CD1c-positive myeloid dendritic cell (primary cell): ENCODE measurements at regions not wholly inside any gene's neighbourhood (a gene's known extent, or its start where the extent isn't known, plus 50 kb on each side); places are given as distances from the start of the nearest gene placed in this dataset.

Experiments
- DNase-seq: peaks from one replicate; pipeline ENCODE4 v3.0.0-alpha.2; 2016; ENCODE audit errors: extremely low spot score

- no peak for DNase-seq
Observed at GRCh38 chr2:6410313-6410712, 455.4 kb downstream of the CMPK2 start.

DNA sequence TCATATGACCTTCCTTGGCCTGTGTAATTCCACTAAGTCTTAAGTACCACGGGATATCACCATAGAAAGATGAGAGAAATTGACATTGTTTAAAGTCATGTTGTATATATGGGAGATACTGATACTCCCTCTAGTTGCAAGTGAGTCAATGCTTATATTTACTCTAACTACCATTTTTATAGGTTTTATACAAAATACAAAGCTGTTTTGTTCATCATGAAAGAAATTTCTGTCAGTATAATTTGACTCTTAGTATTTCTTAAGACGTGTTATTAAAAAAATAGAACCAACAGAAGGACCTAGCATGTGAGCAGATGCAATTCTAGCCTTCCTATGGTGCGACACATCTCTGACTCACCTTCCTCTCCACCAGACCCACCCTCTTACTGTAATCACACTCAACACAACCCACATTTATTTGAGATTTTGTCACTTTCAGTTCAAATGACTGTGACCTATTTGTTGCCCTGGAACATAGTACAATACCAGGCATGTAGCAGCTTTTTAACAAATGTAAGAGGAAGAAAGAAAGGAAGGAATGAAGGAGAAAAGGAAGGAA lies 453.1 kb downstream of the CMPK2 start:
- DNase-seq: no peak

DNA sequence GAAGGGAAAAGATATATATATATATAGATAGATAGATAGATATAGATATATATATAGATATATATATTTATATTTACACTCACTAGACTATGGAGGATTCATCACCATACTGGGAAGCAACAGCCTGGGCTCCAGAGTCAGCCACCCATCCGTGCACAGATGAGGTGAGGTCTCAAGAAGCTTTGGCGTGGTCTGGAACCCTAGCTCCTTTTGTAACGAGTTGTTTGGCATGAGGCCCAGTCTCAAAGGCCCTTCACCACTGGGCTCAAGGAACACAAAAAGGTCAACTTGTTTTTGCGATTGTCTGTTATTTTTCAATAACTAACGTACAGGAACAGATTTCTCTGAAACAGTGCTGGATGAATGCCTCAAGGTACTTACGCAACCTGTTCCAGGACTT lies 448.7 kb downstream of the CMPK2 start:
- no peak for DNase-seq

- no peak for DNase-seq
Observed at GRCh38 chr2:6418291-6418690, 447.4 kb downstream of the CMPK2 start.

DNA sequence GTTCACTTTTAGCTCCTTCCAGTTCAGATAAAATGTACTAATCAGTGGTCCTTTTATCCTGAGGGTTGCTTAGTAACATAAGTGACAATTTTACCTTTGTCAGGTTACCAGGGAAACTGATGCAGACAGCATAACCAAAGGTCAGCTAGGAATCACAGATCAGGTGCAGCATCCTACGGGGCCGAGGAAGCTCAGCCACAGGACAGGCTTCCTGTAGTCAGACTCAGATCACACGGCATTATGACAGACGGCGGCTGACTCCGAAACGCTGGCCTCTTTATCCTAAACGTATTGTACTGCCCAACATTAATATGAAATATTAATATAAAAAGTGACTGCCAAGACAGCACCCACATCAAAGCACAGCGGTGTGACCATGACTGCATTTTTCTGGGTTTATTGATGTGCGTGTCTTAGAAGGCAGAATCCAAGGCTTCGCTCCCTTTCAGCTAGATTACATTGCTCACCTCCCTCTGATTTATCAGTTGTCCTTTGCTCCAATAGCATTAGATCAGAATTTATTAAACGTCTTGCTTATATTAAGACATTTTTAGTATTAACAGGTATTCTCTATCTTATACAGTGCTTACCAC lies 444.5 kb downstream of the CMPK2 start:
- no peak for DNase-seq

DNA sequence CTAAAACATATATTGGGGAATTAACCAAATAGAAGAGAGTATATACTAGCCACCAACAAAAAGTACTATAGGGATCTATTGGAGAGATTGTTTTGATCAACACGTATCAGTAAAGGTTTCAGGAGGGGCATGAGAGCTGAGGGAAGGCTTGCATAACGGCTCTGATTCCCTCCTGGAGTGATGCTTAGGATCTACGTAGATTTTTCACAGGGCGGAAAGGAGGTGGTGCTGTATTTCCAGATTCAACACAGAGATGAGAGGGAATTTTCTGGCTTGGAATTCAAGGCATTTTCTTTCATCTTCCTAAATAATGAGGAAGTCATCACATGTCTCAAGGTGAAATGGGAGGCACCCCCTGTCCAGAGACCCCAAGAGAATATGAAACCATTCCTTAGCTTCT lies 443.8 kb downstream of the CMPK2 start:
- no peak for DNase-seq

- DNase-seq: no peak
Observed at GRCh38 chr2:6423157-6423556, 442.6 kb downstream of the CMPK2 start.

DNA sequence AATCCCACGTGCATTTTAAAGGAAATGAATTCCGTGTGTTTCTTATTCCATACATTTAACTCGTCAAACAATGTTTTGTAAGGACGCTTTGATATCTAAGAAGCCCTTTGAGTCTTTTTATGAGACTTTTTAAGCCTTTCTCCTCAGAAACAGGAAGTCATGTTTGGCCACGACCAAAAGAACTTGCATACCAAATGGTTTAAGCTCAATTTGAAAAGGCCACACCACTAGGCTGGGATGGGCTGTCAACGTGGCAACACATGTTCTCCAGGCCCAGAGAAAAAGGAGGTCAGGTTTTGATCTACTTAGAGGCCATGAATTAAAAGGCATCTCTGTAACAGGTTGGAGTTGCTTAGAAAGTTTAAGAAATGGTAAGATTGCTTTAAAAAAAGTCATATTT lies 441.8 kb downstream of the CMPK2 start:
- DNase-seq: no peak

- DNase-seq: no peak
Observed at GRCh38 chr2:6425032-6425431, 440.7 kb downstream of the CMPK2 start.

DNA sequence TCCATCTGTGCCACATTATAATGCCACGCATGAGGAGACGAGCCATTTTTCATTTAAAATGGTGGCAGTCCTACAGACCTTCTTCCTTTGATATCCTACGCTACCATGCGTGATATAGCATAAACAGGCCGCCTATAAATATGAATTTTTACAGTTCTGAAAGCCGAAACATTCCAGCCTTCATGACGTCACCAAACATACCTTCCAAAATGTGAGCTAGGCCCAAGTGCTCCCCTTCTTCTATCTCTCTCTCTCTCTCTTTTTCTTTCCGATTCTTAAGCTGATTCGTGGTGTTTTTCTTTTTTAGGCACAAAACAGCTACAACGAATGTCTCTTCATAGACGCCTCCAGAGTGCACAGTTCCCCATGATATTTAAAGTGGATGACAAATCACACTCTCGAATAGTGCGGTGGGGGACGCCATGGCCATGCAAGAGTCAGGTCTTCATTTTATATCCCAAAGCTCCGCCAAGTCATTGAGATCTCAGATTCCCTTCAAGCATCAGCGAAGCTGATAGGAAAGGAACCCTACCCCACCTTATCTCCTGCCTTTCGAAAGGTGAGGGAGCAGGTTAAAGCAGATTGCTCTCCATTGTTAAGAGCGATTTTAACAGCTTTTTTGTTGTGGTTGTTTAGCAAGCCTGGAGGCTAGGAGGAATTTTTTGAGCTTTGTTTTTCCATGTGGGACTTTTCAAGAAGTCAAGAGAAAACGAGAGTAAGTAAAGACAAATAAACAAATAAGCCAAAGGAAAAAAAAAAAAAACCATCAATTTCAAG lies 436.3 kb downstream of the CMPK2 start:
- no peak for DNase-seq

DNA sequence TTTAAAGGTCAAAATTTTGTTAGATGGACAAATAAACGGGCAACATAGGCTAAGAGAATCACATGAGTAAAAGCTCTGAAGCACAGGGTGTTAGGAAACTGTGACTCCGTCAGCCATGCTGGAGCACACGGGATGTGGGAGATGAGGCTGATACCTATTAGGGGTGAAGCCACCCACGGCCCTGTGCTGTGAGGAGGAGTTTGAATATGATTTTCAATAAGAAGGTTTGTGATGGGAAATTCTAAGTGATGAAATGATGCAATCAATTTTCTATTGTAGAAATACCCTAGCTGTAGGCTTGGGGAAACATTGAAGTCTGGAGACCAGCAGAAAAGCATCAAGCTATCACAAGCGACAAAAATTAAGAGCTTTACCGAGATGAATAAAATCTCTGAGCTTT lies 431.3 kb downstream of the CMPK2 start:
- DNase-seq: no peak

GRCh38 chr2:6441800-6442199 lies 423.9 kb downstream of the CMPK2 start:
- no peak for DNase-seq

DNA sequence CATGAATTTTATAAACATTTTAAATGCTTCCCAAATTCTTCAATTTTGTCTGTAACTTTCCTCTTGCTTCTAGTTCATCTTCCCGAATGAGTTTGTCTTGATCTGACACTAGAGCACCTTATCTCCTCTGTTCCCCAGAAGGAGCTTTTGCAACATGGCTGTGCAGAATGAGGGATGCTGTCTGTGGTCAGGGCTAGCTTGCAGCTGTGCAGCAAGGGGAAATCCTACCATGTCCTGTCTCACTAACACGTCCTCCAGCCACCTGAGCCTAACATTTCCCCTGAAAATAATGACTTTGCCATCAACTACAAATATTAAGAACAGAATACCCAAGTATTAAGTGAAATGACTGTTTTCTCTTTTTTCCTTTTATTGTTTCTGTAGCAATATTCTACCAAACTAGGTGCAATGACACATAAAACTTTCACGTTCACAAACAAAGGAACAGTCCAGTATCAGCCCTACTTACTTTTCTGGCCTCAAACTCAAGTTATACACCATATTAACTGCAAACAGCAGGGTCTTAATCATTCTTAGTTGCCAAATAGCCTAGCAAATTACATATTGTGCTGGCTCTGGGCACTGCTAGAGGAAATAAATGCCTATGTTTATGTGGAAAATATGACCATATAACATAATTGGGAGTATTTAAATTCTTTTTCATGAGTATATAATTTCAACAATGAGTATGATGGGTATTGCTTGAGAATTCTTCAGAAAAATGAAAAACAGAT lies 423.3 kb downstream of the CMPK2 start:
- DNase-seq: no peak

DNA sequence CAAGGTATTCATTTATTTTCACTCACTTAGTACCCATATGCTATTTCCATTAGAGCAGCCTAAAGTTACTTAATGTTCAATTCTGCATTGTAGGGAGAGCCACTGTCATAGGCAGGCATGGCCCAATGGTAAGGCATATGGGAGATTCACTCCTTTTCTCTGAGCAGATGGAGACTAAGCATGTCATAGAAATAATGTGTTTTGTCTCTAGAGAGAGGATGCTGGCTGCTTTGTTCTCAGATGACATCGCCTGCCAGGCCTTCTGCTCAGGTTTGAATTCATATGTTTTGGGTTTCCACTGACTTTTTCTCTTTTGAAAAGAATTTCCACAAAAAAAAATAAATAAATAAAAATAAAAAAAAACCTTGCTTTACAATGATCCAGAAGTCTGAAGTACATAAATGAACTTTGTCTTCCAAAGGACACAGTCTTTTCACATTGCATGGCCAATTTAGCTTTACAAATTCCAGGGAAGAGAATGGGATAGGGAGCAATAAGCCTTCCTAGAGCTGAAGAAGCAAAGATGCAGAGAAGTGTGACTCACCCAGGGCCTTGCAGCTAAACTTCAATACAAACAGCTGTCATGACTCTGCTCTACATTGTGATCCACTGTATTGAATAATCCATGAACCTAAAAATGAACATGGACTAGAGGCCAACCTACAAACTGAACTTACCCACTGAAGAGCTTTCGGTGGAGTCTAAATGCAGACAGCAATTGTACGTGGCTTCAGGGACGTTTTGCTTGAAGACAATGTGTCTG lies 422.5 kb downstream of the CMPK2 start:
- DNase-seq: no peak

DNA sequence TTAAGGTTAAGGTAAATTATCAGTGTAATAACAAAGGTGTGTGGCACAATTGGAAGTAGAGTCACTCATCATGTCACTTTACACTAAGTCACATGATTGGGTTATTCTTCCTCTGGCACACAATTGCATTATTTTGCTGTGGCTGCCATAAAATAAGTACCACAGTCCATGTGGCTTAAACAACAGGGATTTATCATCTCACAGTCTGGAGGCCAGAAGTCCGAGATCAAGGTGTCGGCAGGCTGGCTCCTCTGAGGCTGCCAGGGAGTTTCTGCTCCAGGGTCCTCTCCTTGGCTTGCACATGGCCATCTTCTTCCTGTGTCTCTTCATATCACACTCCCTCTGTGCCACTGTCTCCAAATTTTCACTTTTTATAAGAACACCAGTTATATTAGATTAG lies 421.2 kb downstream of the CMPK2 start:
- no peak for DNase-seq

GRCh38 chr2:6445156-6445555 lies 420.6 kb downstream of the CMPK2 start:
- DNase-seq: no peak

- no peak for DNase-seq
Observed at GRCh38 chr2:6446938-6447608, 418.6 kb downstream of the CMPK2 start.

- no peak for DNase-seq
Observed at GRCh38 chr2:6448893-6449292, 416.8 kb downstream of the CMPK2 start.

- no peak for DNase-seq
Observed at GRCh38 chr2:6449343-6449742, 416.4 kb downstream of the CMPK2 start.

DNA sequence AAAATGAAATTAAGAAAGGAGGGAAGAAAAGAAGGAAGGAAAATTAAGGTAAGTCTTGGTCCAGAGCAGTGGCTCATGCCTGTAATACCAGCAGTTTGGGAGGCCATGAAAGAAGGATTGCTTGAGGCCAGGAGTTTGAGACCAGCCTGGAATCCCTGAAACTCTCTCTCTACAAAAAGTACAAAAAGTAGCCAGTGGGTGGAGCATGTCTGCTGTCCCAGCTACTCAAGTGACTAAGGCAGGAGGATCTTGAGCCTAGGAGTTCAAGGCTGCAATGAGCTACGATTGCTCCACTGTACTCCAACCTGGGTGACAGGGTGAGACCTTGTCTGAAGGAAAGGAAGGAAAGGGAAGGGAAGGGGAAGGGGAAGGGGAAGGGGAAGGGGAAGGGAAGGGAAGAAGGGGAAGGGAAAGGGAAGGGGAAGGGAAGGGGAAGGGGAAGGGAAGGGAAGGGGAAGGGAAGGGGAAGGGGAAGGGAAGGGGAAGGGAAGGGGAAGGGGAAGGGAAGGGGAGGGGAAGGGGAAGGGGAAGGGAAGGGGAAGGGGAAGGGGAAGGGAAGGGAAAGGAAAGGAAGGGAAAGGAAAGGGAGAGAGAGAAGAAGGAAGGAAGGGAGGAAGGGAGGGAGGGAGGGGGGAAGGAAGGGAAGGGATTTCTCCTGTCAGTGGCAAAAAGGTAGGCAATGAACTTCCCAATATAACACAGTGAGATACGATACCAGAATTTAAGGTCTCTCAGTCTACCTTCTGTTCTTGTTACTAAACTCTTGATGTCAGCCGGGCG lies 412.8 kb downstream of the CMPK2 start:
- DNase-seq: no peak
